ENCODE measurements at regions not wholly inside any gene's neighbourhood (a gene's known extent, or its start where the extent isn't known, plus 50 kb on each side); places are given as distances from the start of the nearest gene placed in this dataset.

- DNase-seq = no peak
Measured at GRCh38 chr2:5464657-5465056, 227.5 kb upstream of the SOX11 start.

DNA sequence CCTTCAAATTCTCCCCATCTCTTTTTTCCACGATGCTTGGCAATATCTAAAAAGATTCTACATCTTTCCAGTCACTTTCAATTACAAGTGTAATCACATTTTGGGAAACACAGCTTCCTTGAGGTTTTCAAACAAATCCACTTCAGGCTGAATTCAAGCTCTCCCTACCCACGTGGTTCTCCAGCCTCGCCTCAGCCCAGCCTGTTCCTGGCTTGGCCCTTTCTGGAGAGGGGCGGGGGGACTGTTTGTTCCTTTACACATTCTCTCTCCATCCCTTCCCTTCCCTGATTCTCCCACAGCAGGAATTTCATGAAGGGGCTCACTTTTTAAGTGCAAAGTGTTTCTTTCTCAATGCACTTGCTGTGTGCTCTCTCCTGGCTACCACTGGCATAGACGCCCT is 226.3 kb upstream of the SOX11 start:
- no peak for DNase-seq

DNA sequence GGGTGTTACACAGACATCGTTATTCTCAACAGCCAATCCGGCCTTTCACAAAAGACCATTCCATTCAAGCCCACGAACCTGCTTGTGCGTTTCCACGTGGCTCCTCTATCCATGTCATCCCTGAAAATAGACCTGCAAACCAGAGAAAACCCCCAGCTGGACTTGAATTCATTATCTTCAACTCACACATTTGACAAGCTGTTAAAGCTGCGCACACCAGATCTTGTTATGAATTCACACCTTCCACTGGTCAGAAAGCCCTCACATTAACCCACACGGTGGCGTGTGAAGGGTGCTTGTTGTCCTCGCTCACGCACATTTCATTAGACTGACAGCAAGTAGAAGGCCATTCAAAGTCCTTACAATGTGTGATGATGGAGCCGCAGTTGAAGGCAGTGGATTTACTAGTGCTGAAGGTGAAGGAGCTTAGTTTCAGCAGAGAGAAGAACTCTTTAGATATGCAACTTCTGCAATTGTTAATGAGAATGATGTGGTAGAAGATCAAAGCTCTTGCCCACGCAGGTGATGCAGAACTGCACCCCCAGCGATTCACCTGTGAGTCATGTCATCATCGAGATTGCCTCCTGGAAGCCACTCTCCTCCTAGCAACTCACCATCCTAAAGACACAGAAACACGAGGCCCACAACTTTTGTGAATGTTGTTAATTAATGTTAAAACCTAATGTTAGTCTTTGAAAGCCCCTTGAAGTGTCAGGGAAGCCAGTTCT is 224.8 kb upstream of the SOX11 start:
- no peak for DNase-seq

DNA sequence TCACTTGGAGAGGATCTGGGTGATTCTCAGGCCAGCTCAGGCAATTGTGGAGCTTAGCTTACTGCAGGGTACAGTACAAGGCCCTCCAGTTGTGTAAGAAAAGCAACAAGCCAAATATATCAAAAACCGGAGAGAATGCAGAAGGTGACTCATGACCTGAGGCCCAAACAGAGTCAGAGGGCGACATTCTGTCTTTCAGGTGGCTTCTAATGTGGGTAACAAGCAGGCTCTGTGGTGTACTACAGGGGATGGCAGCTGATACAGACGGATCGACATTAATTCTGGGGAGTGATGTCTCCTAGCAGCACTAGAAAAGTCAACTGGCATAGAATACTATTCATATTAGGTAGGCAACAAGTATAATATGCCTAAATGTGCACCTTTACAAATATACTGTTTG is 219.5 kb upstream of the SOX11 start:
- DNase-seq = no peak

DNA sequence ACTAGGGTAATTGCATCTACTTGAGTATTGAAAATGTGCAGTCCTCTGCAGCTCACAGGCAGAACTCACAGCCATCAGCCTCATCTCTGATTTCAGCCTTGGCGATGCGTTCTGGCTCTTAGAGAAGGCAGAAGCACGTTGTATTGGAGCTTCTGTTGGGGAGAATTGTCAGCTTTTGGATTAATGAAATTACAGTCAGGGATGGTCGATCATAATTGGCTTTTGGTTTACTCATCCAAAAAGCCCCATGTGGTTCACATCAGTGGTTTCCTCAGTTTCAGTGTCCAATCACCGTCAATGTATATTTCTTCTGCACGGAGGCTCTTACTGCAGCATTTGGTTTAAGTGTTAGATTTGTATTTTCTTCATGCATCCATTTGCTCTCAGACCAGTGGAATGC is 218.5 kb upstream of the SOX11 start:
- DNase-seq = no peak

- DNase-seq = no peak
Measured at GRCh38 chr2:5474716-5475115, 217.5 kb upstream of the SOX11 start.

DNA sequence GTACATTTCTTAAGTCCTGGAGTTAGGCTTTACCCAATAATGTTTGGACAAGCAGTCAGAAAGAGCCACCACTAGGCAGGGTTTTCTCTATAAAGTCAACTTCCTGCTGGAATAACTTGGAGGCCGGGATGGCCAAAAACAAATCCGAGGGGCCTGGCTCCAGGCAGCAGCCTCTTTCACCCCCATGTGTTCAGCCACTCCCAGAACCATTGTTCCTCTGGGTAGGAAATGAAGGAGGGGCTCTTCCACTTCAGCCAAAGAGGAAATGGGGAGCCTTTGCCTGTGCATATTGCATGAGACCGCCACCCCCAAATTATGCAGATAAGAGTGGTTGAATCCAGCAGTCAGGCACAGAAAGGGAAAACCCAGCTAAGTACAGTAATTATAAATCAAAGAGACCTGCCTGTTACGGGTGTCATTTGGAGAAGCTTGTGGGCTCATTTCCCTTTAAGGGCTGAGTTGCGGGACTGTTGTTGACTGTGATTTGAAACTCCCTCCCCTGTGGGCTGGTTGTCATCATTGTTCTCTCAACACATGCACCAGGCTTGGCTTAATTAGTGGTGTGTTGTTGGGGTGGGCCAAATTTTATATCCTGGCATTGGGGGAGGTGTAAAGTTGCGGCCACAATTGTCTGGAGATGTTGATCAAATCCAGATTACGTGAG is 212.8 kb upstream of the SOX11 start:
- DNase-seq = no peak

- DNase-seq = no peak
Measured at GRCh38 chr2:5482929-5483331, 209.3 kb upstream of the SOX11 start.

DNA sequence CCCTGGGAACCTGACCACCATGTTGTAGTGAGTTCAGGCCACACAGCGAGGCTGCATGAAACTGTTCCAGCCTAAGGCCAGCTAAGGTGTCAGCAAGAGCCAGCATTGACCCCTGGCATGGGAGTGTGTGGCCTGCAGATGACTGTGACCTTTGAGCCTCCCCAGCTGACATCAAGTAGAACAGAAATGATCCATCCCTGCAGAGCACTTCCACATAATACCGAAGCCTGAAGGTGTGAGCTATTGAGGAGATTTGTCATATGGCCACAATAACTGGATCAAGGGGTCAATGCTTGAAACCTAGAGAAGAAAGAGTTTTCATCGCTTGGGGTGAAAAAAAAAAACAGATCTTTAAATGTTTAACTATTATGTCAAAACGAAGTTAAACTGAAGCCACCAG is 207.3 kb upstream of the SOX11 start:
- no peak for DNase-seq

GRCh38 chr2:5491523-5491922 is 200.7 kb upstream of the SOX11 start:
- no peak for DNase-seq

DNA sequence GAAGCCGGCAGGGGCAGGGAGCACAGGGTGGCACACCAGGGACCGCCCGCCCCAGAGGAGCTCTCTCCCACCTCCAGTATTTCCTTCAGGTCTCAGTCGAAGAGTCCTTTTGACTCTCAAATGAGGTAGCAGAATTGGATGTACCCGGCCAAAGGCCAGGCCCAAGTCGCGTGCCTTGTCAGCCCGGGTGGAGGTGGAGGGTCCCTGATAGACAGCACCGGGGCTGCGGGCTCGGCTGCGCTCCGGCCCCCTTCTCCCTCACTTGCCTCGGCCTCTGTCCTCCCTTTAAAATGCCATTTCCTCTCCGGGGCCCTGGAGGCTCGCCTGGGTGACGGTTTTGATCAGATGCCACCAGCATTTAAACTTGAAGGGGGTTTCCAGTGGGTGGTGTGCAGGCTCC is 198.9 kb upstream of the SOX11 start:
- no peak for DNase-seq

DNA sequence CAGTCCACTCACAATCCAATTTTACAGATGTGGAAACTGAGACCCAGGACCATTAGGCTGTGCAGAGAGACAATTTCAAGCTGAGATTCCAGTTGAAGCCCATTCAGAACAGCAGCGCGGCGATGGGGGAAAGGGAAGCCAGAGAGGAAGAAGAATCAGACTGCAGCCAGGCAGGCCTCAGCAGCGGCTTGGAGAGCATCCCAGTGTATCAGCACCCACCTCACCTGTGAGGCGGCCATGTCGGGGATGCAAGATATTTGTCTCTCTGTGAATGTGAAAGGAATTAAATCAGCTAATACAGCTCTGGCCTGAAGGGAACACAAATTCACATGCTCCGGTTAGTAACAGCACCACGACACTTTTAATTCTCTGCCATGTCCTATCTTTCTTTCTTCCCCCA is 198.0 kb upstream of the SOX11 start:
- DNase-seq = no peak

- DNase-seq = no peak
Measured at GRCh38 chr2:5495586-5495985, 196.6 kb upstream of the SOX11 start.

DNA sequence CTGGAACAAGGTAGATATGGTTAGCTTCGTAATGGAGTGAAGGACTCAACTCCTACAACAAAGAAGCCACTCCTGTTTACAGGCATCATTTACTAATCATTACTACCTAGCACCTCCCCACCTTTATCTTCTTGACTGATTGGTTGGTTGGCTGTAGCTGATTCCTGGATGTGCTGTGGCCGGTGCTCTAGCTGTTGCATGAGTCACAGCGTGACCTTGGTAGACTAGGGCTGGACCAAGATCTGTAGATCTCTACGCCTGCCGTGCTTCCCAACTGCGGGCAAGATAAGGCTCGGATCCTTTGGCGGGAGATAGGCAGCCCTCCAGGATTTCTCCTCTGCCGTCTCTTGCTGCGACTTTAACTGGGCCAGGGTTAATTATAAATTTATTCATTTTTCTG is 194.3 kb upstream of the SOX11 start:
- no peak for DNase-seq

GRCh38 chr2:5501807-5502206 is 190.4 kb upstream of the SOX11 start:
- no peak for DNase-seq

DNA sequence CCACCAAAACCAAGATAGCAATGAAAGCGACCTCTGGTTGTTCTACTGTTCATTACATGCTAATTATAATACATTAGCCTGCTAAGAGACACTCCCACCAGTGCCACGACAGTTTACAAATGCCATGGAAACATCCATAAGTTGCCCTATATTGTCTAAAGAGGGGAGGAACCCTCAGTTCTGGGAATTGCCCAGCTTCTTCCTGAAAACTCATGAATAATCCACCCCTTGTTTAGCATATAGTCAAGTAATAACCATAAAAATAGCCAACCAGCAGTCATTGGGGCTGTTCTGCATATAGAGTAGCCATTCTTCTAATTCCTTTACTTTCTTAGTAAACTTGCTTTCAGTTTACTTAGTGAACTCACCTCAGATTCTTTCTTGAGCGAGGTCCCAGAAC is 189.8 kb upstream of the SOX11 start:
- no peak for DNase-seq

DNA sequence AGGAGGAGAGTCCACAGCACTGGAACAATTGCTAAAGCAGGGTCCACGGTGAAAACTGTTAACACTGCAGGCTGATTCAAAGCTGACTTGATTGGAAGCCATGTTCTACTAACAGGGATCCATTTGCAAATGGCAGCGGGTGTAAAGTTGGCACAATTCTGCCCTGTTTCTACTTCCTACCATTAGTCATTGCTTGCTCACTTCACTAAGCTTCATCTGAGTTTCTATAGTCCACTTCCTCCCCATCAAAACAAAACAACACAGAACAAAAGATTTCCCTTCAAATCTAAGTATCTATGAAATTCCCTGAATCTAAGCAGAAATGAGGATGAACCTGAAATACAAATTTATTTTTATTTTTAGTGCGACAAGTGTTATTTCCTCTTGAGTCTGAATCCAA is 187.4 kb upstream of the SOX11 start:
- no peak for DNase-seq

- no peak for DNase-seq
Measured at GRCh38 chr2:5507367-5507766, 184.8 kb upstream of the SOX11 start.

GRCh38 chr2:5509362-5509761 is 182.8 kb upstream of the SOX11 start:
- no peak for DNase-seq

- no peak for DNase-seq
Measured at GRCh38 chr2:5510082-5510481, 182.1 kb upstream of the SOX11 start.

- no peak for DNase-seq
Measured at GRCh38 chr2:5515693-5516092, 176.5 kb upstream of the SOX11 start.

DNA sequence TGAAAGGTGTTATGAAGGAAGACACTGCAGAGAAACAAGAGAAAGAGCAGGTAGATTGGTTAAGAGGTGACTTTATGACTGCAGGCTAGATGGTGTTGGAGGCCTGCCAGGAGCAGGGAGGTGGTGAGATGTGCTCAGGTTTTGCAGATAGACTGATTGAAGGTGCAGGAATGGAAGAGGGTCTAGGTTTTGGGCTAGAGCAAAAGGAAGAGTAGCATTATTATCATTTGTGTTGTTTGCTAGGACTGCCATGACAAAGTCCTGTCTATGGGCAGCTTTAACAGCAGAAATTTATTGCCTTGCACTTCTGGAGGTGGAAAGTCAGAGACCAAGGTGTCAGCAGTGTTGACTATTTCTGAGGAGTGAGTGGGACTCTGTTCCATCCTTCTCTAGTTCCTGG is 172.9 kb upstream of the SOX11 start:
- DNase-seq = no peak

- DNase-seq = no peak
Measured at GRCh38 chr2:5520463-5520972, 171.7 kb upstream of the SOX11 start.

DNA sequence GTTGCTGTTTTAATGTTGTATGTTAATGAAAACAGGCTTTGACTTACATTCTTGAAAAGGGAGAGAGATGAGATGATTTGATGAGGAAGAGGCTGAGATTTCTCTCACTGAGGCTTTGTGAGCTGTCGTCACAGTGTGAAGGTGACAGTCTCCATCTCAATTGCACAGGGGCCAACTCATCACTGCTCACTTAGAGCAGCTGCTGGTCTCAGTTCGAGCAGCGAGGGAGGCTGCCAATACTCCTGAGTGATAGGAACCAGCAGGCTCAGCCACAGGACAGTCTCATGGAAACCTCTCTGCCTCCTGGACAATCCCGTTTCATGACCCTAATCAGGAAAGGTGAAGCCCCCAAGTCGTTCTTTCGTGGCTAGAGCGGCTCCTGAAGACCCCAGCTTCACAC is 170.7 kb upstream of the SOX11 start:
- no peak for DNase-seq

- DNase-seq = no peak
Measured at GRCh38 chr2:5524551-5524950, 167.6 kb upstream of the SOX11 start.

Measured in inflammatory macrophage treated with lipopolysaccharide for 1 hour (primary cell).